ENCODE measurements at regions not wholly inside any gene's neighbourhood (a gene's known extent, or its start where the extent isn't known, plus 50 kb on each side); places are given as distances from the start of the nearest gene placed in this dataset.

DNA sequence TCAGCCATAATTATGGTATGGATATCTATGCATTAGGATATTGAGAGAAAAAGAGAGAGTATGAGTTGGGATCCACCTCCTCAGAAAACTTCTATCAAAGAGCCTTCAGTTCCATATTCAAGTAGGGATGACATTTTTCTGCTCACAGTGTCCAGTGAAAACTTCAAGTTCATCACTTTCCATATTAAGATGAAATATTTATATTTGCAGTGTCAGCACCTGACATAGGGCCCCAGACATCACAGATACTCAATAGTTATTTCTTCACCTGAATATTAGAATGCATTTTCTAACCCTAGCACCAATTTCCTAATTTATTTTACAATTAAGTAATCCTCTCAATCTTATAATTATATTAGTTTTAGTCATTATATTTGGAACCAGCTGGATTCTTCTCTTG is 318.0 kb upstream of the MGAT4C start:
- TF ChIP-seq, protein P1, sequence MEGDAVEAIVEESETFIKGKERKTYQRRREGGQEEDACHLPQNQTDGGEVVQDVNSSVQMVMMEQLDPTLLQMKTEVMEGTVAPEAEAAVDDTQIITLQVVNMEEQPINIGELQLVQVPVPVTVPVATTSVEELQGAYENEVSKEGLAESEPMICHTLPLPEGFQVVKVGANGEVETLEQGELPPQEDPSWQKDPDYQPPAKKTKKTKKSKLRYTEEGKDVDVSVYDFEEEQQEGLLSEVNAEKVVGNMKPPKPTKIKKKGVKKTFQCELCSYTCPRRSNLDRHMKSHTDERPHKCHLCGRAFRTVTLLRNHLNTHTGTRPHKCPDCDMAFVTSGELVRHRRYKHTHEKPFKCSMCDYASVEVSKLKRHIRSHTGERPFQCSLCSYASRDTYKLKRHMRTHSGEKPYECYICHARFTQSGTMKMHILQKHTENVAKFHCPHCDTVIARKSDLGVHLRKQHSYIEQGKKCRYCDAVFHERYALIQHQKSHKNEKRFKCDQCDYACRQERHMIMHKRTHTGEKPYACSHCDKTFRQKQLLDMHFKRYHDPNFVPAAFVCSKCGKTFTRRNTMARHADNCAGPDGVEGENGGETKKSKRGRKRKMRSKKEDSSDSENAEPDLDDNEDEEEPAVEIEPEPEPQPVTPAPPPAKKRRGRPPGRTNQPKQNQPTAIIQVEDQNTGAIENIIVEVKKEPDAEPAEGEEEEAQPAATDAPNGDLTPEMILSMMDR (IDR thresholded peaks at IDR 0.05) = no peak
- TF ChIP-seq POLR2A (IDR thresholded peaks at IDR 0.05) = no peak
